ENCODE measurements at regions not wholly inside any gene's neighbourhood (a gene's known extent, or its start where the extent isn't known, plus 50 kb on each side); places are given as distances from the start of the nearest gene placed in this dataset.

DNA sequence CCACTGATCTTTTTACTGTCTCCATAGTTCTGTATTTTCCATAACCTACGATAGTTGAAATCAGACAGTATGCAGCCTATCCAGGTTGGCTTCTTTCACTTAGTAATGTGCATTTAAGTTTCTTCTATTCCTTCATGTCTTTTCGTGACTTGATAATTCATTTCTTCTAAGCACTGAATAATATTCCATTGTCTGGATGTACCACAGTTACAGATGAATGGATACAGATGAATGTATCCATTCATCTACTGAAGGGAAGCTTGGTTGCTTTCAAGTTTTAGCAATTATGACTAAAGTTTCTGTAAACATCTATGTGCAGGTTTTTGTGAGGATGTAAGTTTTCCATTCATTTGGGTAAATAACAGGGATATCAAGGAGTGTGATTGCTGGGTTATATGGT is 124.8 kb downstream of the NSUN3 start:
- Histone ChIP-seq H3K27me3 (ENCODE audit: control insufficient read depth in 3 of 3, insufficient read depth in 3 of 3, low read length in 2 of 3) (no peaks in the 10 kb centered on the region), H3K36me3 (ENCODE audit: control insufficient read depth in 4 of 4, insufficient read depth in 4 of 4, low read length in 4 of 4) (no peaks in the 10 kb centered on the region), H3K4me1 (ENCODE audit: control insufficient read depth in 5 of 5, insufficient read depth in 5 of 5, low read length in 5 of 5) (no peaks in the 10 kb centered on the region), H3K4me3 (no peak overlapping the region), H3K27ac (ENCODE audit: low read depth in 1 of 2, low read length in 1 of 2) (no peak overlapping the region), H3K9me3 (ENCODE audit: control insufficient read depth in 4 of 4, insufficient read depth in 3 of 4, low read length in 3 of 4) (no peaks in the 10 kb centered on the region), H3K9ac (ENCODE audit: insufficient read depth in 1 of 2, low read length in 2 of 2) (no peak overlapping the region)
- no peak for ATAC-seq (ENCODE audit: insufficient read depth, low FRiP score)
- DNase-seq = no peak
- 81 to 90% methylated on average over 2 of the region's 2 CpGs for WGBS, 2 donors
- TF ChIP-seq, protein P1, sequence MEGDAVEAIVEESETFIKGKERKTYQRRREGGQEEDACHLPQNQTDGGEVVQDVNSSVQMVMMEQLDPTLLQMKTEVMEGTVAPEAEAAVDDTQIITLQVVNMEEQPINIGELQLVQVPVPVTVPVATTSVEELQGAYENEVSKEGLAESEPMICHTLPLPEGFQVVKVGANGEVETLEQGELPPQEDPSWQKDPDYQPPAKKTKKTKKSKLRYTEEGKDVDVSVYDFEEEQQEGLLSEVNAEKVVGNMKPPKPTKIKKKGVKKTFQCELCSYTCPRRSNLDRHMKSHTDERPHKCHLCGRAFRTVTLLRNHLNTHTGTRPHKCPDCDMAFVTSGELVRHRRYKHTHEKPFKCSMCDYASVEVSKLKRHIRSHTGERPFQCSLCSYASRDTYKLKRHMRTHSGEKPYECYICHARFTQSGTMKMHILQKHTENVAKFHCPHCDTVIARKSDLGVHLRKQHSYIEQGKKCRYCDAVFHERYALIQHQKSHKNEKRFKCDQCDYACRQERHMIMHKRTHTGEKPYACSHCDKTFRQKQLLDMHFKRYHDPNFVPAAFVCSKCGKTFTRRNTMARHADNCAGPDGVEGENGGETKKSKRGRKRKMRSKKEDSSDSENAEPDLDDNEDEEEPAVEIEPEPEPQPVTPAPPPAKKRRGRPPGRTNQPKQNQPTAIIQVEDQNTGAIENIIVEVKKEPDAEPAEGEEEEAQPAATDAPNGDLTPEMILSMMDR (IDR thresholded peaks at IDR 0.05; ENCODE audit: control extremely low read depth, extremely low read depth) = no peak

DNA sequence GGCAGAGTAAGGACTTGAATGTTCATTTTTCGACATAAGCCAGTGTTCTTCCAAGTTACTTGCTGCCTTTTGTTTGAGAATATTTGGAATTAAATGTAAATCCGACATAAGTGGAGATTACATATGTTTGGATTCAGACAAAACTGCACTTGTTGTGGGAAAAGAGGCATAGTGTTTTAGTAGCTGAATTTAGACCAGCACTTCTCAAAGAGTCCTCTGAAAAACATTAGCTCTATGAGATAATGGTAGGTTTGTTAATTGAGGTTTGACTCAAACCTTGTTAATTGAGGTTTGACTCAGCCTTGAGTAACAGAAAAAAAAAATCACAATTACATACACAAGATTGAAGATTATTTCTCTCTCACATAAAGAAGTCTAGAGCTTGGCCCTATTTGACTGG is 132.5 kb downstream of the NSUN3 start:
- H3K36me3 ChIP-seq (ENCODE audit: control insufficient read depth in 4 of 4, insufficient read depth in 4 of 4, low read length in 4 of 4) = no peaks in the 10 kb centered on the region
- TF ChIP-seq, protein P1 (IDR thresholded peaks at IDR 0.05; ENCODE audit: control extremely low read depth, extremely low read depth) = no peak
- H3K9me3 ChIP-seq (ENCODE audit: control insufficient read depth in 4 of 4, insufficient read depth in 3 of 4, low read length in 3 of 4) = no peaks in the 10 kb centered on the region
- no peaks in the 10 kb centered on the region for H3K27me3 ChIP-seq (ENCODE audit: control insufficient read depth in 3 of 3, insufficient read depth in 3 of 3, low read length in 2 of 3)
- H3K9ac ChIP-seq (ENCODE audit: insufficient read depth in 1 of 2, low read length in 2 of 2) = no peak overlapping the region
- no peak overlapping the region for H3K4me3 ChIP-seq
- DNase-seq (no peak), ATAC-seq (ENCODE audit: insufficient read depth, low FRiP score) (no peak)
- WGBS, 2 donors = 75 to 84% methylated on average over 2 of the region's 2 CpGs
- no peak overlapping the region for H3K27ac ChIP-seq (ENCODE audit: low read depth in 1 of 2, low read length in 1 of 2)
- H3K4me1 ChIP-seq (ENCODE audit: control insufficient read depth in 5 of 5, insufficient read depth in 5 of 5, low read length in 5 of 5) = no peaks in the 10 kb centered on the region

DNA sequence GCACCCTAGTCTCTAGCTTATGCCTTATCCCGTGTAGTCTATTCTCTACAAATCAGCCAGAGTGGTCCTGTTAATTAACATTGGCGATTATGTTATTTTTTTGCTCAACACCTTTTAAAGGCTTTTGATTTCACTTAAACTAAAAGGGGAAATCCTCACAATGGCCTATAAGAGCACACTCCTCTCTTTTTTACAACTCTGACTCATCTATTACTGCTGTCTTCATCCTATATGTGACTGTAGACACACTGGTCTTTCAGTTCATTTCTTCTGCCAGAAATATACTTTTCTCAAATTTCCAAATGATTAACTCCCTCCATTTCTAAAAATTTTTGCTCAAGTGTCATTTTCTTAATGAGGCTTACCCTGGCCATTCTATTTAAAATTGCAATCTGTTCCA is 143.4 kb downstream of the NSUN3 start:
- Histone ChIP-seq H3K4me3 (no peak overlapping the region), H3K9me3 (ENCODE audit: control insufficient read depth in 4 of 4, insufficient read depth in 3 of 4, low read length in 3 of 4) (no peaks in the 10 kb centered on the region), H3K9ac (ENCODE audit: insufficient read depth in 1 of 2, low read length in 2 of 2) (no peak overlapping the region), H3K27ac (ENCODE audit: low read depth in 1 of 2, low read length in 1 of 2) (no peak overlapping the region), H3K27me3 (ENCODE audit: control insufficient read depth in 3 of 3, insufficient read depth in 3 of 3, low read length in 2 of 3) (no peaks in the 10 kb centered on the region), H3K4me1 (ENCODE audit: control insufficient read depth in 5 of 5, insufficient read depth in 5 of 5, low read length in 5 of 5) (no peaks in the 10 kb centered on the region), H3K36me3 (ENCODE audit: control insufficient read depth in 4 of 4, insufficient read depth in 4 of 4, low read length in 4 of 4) (no peaks in the 10 kb centered on the region)
- ATAC-seq (ENCODE audit: insufficient read depth, low FRiP score) = no peak
- TF ChIP-seq, protein P1 (IDR thresholded peaks at IDR 0.05; ENCODE audit: control extremely low read depth, extremely low read depth) = no peak
- 94% methylated on average over 2 of the region's 2 CpGs for WGBS, 2 donors
- no peak for DNase-seq

DNA sequence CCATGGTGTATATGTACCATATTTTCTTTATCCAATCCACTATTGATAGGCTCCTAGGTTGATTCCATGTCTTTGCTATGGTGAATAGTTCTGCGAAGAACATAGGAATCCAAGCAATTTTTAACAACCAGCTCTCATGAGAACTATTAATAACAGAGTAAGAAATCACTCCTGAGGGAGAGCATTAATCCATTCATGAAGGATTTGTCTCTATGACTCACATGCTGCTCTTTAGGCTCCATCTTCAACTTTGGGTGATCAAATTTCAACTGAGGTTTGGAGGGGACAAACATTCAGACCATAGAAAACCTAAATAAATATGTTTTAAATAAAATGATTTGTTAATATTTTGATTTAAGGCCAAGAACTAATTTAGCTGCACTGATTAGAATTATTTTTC is 147.4 kb downstream of the NSUN3 start:
- WGBS, 2 donors = 85 to 94% methylated on average over 1 of the region's 1 CpG
- Histone ChIP-seq H3K9me3 (ENCODE audit: control insufficient read depth in 4 of 4, insufficient read depth in 3 of 4, low read length in 3 of 4) (no peaks in the 10 kb centered on the region), H3K4me3 (no peak overlapping the region), H3K36me3 (ENCODE audit: control insufficient read depth in 4 of 4, insufficient read depth in 4 of 4, low read length in 4 of 4) (no peaks in the 10 kb centered on the region), H3K4me1 (ENCODE audit: control insufficient read depth in 5 of 5, insufficient read depth in 5 of 5, low read length in 5 of 5) (no peaks in the 10 kb centered on the region), H3K27me3 (ENCODE audit: control insufficient read depth in 3 of 3, insufficient read depth in 3 of 3, low read length in 2 of 3) (no peaks in the 10 kb centered on the region), H3K9ac (ENCODE audit: insufficient read depth in 1 of 2, low read length in 2 of 2) (no peak overlapping the region), H3K27ac (ENCODE audit: low read depth in 1 of 2, low read length in 1 of 2) (no peak overlapping the region)
- TF ChIP-seq, protein P1 (IDR thresholded peaks at IDR 0.05; ENCODE audit: control extremely low read depth, extremely low read depth) = no peak
- DNase-seq (no peak), ATAC-seq (ENCODE audit: insufficient read depth, low FRiP score) (no peak)
